Left lobe of liver (tissue), 2 donors: ENCODE measurements at regions not wholly inside any gene's neighbourhood (a gene's known extent, or its start where the extent isn't known, plus 50 kb on each side); places are given as distances from the start of the nearest gene placed in this dataset.
"Not testable (repeated sequence)": the region's sequence is repeated elsewhere in the genome, so short reads cannot be mapped to it uniquely, and the experiment has no call there.

ENCODE experiments used
- ATAC-seq: fragments of 200-7000 bp; cut with Tn5 transposase; one replicate; pipeline ENCODE4 v1.9.1; 2020; ENCODE audit warnings: mild to moderate bottlenecking, moderate library complexity
- DNase-seq: peaks from one replicate; pipeline ENCODE4 v3.0.0-alpha.2; 2020; ENCODE audit warnings: low spot score
- donor health status: DM: no; HTN: no; CAD: no; lungs with moderate emphysema.
- donor health status: DM: no; HTN: yes; CAD: no.

DNA sequence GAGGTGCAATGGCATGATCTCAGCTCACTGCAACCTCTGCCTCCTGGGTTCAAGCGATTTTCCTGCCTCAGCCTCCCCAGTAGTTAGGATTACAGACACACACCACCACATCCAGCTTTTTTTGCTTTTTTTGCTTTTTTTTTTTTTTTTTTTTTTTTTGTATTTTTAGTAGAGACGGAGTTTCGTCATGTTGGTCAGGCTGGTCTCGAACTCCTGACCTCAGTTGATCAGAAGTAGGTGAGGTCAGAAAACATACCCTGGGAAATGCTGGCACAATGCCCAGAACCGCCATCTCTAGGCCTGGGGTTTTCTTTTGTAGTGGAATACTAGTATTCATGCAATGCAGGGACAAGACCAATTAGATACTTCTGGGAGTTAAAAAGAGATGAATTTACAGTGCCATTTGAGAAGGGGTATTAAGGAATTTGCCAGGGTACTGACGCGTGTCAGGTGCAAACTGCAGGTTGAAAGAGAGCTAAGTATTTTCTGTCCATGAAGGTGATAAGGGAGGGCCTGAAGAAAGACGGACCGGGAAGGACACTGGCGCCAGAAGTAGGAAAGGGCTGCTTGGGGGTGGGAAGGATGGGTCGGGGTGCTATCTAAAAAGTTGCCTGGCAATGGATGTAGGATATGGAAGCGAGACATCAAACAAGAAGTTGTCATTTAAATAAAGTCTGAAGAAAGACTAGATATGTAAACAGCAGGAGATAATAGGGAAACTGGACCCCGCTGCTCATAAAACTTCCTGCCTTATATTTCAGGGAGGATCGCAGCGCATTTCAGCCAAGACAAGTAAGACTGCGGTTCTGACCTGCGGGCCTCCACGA lies 95.8 kb downstream of the PPIAL4G start:
- DNase-seq, ATAC-seq: not testable (repeated sequence)

DNA sequence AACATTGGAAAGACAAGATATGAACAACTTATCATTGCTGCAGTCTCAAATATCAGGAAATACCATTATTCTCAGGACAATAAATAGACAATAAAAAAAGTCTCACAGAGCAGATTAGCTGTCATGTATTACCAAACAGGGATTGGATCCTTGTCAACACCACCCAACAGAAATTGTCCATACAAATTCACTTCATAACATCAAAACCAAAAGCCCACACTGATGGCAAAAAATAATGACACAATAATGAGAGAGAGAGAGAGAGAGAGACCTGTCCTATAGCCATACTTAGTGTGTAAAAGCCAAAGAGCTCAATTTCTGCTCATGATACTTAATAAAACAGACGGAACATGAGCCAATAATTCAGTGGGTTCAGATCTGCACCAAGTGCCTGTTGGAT lies 96.5 kb downstream of the PPIAL4G start:
- no peak for ATAC-seq
- no peak for DNase-seq

- ATAC-seq, DNase-seq: not testable (repeated sequence)
These were observed 97.1 kb downstream of the PPIAL4G start for GRCh38 chr1:148386031-148386398.

- ATAC-seq: no peak
- no peak for DNase-seq
These were observed 97.6 kb downstream of the PPIAL4G start for GRCh38 chr1:148385371-148386030.

DNA sequence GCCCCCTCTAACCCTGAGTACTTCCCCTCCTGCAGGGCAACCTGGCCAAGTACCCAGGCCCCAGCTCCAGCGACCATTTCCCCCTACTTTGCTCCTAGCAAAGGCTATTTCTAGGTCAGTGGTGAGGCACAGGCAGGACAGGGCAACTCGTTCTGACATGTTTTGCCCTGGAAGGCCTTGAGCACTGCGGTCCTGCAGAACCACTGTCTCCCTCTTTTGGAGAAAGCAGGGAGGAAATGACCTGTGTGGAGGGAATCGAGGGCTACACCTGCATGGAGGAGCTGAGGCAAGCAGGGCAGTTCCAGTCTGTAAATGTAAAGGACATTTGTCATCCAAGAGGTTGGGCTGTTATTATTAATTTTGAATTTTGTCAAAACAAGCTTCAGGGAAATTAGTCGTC lies 99.1 kb downstream of the PPIAL4G start:
- DNase-seq (no peak), ATAC-seq (no peak)

DNA sequence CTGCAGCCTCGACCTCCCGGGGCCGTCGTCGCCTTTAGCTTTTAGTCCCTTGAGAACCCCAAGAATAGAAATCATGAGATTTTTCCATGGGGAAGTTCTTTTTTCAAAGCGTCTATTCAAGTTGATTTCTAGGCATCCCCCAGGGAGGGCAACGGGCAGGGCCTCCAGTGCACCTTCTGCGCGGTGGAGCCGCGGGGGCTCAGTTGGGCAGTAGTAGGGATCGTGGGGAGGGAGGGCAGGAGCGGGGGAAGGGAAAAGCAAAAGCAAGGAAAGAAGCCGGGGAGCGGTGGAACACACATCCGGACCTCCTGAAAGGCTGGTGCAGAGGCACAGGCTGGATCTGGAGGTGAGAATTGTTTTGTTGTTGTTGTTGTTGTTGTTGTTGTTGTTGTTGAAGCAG lies 103.4 kb downstream of the PPIAL4G start:
- no peak for ATAC-seq
- DNase-seq: no peak

- no peak for ATAC-seq
- no peak for DNase-seq
These were observed 104.0 kb downstream of the PPIAL4G start for GRCh38 chr1:148379170-148379500.

GRCh38 chr1:148377992-148378391 lies 105.1 kb downstream of the PPIAL4G start:
- not testable (repeated sequence) for ATAC-seq, DNase-seq

- not testable (repeated sequence) for ATAC-seq, DNase-seq
These were observed 106.1 kb downstream of the PPIAL4G start for GRCh38 chr1:148377045-148377444.

DNA sequence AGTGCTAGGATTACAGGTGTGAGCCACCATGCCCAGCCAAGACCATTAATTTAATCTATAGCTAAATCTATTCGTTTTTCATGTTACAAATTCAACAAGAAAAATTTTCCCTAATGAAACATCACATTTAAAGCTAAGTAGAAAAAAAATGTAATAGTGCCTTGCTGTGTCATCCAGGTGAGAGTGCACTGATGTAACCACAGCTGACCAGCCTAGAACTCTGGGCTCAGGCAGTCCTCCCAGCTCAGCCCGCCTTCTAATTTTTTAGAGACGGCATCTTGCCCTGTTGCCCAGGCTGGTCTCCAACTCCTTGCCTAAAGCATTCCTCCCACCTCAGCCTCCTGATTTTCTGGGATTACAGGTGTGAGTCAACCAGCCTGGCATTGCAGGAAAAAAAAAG lies 109.0 kb downstream of the PPIAL4G start:
- no peak for DNase-seq
- ATAC-seq: no peak

GRCh38 chr1:148373192-148373925 lies 109.7 kb downstream of the PPIAL4G start:
- no peak for ATAC-seq
- DNase-seq: no peak

DNA sequence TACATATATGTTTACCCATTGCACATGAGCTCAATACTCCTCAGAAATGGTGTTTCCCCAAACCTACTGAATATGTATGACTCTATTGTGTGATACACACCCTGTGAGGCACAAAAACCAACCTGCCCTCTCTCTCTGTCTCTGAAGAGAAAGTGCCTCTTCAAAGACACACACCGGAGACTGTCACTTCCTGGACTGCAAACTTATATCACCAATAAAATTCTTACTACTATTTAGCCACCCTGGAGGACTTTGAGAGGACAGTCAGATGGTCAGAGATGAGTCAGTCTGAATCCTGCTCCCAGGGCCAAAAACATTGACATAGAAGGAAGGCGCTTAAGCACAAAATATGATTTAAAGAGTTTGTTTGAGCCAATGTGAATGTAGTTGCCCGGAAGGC lies 110.4 kb downstream of the PPIAL4G start:
- ATAC-seq (no peak), DNase-seq (no peak)

DNA sequence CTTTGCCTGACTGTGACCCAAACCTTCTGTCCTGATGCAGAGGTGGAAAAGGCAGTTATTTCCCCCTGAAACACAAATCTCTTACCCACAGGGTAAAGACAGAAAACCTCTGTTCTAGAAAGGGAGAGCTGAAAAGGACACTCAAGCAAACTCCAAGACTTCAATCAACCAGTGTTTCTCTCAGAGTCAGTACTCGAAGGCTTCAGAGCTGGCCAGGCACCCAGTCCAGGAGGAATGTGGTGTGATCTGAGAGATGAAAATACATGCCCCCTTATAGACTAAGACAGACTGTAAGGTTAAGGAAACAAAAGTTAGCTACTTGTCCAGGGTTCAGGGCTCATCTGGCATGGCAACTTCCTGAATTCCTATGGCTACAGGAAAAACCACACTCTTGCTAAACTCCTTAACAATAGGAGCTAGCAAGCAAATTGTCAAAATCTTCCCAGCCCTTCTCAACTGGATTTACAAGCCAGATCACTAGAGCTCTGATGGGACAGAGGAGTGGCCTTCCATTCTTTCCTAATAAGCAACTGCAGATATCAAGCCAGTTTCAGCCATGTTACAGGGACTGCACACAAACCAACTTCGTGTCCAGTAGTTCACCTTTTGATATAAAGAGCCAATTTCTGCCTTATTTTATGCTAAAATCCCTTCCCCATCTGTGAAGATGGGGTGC lies 110.9 kb downstream of the PPIAL4G start:
- ATAC-seq, DNase-seq: not testable (repeated sequence)

- DNase-seq (peak; percentile 61), ATAC-seq (peak; percentile 98)
These were observed 111.5 kb downstream of the PPIAL4G start for GRCh38 chr1:148371551-148371994.

GRCh38 chr1:148370661-148371060 lies 112.4 kb downstream of the PPIAL4G start:
- ATAC-seq, DNase-seq: not testable (repeated sequence)

DNA sequence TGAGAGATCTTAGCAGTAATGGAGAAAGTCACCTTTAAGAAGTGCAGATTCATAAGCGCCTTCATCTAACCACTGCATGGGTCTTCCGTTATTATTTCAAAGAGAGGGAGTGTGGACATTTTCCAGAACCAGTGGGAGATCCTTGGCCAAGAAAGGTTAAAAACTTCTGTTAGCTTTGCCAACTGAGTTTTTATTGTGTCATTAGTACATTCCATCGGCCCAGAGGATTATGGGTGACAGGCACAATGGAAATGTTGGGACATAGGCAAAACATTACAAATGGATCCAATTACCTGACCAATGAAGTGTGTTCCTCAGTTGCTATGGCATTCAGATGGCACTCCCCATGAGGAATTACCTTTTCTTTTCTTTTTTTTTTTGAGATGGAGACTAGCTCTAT lies 115.5 kb downstream of the PPIAL4G start:
- DNase-seq (no peak), ATAC-seq (no peak)

DNA sequence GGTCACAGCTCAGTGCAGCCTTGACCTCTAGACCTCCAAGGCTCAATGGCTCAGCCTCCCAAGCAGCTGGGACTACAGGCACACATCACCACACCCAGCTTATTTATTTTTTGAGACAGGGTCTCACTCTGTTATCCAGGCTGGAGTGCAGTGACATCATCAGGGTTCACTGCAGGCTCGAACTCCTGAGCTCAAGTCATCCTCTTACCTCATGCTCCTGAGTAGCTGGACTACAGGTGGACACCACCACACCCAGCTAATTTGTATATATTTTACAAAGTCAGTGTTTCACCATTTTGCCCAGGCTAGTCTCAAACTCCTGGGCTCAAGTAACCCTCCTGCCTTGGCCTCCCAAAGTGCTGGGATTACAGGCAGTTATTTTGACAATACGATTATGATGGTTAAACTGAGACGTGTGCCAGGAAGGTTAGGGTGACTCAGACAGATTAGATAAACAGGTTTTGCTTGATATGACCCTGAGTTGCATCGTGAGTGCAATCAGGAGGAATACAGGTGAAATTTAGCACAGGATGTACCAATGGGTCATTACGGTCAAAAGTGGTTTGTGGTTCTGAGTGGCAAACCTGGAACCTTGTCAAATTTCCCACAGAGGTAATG lies 116.9 kb downstream of the PPIAL4G start:
- DNase-seq, ATAC-seq: not testable (repeated sequence)

- not testable (repeated sequence) for DNase-seq, ATAC-seq
These were observed 118.0 kb downstream of the PPIAL4G start for GRCh38 chr1:148365151-148365550.

DNA sequence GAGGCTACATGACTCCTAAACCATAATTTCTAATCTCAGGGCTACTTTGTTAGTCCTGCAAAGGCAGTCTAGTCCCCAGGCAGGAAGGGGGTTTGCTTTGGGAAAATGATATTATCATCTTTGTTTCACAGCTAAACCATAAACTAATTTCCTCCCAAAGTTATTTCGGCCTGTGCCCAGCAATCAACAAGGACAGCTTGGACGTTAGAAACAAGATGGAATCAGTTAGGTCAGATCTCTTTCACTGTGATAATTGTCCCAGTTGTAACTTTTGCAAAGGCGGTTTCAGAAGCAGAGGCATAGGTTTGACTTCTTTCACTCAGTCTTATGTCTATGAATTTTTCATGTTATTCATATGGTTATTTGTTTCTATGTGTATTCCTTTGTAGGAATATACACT lies 119.1 kb downstream of the PPIAL4G start:
- not testable (repeated sequence) for DNase-seq, ATAC-seq

- ATAC-seq (no peak), DNase-seq (no peak)
These were observed 119.7 kb downstream of the PPIAL4G start for GRCh38 chr1:148363439-148363810.
